NCI-H1694 treated with DMSO at 0.1 percent for 48 hours (cell line): ENCODE measurements at regions not wholly inside any gene's neighbourhood (a gene's known extent, or its start where the extent isn't known, plus 50 kb on each side); places are given as distances from the start of the nearest gene placed in this dataset.
"Not testable (repeated sequence)": the region's sequence is repeated elsewhere in the genome, so short reads cannot be mapped to it uniquely, and the experiment has no call there.

Experiments
- DNase-seq: peaks from one replicate; lab custom pipeline; 2025; lab: John Stamatoyannopoulos, UW

DNA sequence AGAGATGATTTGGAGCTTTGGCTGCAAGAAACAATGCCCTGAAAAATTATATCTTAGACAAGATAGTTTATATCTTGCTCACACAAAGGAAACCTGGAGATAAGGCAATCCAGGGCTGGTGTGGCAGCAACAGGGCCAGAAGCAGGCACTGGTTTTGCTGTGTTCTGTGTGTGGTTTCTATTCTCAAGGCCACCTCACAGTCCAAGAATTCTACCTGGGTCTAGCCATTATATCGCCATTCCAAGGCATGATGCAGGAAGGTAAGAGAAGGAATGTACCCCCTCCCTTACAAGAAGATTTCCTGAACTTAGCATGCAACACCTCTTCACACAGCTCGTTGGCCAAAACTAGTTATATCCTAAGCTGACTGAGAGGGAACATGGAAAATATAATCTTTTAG, 74.5 kb upstream of the MEGF10 start:
- DNase-seq, result no peak

DNA sequence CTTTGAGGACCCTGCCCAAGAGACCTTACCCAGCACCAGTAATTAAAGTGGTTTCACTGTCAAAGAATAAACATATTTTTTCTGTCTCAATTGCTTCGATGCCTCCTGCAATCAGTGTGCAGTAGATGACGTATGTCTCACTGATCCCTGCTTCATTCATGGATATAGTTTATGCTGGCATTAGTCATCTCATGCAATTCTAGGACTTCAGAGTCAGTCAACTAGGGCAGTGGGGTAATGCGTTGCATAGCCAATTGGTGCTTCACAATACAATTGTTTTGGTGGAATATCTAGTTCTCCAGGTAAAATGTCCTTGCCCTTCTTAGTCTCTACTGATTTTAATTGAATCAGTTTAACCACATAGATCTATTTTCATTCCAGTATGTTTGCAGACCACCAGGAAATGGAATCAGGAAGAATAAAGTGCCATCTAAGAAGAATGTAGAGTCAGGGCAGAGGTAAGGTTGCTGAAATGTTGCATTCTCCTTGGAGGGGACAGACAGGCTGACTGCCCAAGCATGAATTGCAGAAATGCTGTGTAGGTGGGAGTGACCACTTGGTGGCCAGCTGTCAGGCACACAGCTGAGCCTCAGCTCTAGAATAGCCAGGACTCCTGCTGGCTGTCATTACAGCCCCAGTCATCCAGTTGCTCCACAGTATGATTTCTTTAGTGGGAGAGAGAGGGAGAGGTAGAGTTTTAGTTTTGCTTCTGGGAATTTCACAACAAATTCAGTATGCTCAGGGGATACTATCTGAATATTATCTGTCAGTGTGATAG, 73.5 kb upstream of the MEGF10 start:
- DNase-seq, result no peak

GRCh38 chr5:127221936-127222335, 68.7 kb upstream of the MEGF10 start:
- DNase-seq, result not testable (repeated sequence)

GRCh38 chr5:127222571-127223156, 67.9 kb upstream of the MEGF10 start:
- not testable (repeated sequence) for DNase-seq

DNA sequence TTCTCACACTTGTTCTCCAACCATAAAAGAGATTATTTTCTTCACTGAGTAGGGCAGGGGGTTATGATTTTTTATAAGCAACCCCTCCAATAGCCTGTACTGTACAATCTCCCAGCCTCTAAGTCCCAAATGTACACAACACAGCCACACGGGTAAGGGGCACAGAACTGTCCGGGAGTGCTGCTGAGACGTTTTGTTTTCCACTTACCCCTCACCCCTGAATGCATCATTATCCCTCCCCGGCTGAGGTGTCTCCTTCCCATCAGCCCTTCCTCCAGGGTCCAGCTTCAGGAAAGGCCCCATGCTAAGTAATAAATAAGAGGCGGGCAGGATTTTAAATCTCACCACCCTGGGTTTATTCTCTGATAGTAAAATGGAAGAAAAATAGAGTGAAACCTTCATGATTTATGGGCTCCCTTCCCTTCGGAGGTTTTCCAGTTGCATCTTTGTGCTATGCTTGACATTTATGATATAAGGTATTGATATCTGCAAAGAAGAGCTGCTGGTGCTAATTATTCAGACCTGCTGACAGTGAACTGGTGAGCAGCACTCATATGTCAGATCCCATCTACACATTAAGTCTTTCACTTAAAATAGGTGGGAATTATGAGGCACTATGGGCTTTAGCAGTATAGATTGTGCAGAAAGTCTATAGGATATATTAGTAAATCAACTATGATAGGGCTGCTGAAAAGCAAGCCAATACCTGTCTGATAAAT, 67.2 kb upstream of the MEGF10 start:
- no peak for DNase-seq

- DNase-seq, result no peak
Observed at GRCh38 chr5:127227881-127228280, 62.7 kb upstream of the MEGF10 start.

DNA sequence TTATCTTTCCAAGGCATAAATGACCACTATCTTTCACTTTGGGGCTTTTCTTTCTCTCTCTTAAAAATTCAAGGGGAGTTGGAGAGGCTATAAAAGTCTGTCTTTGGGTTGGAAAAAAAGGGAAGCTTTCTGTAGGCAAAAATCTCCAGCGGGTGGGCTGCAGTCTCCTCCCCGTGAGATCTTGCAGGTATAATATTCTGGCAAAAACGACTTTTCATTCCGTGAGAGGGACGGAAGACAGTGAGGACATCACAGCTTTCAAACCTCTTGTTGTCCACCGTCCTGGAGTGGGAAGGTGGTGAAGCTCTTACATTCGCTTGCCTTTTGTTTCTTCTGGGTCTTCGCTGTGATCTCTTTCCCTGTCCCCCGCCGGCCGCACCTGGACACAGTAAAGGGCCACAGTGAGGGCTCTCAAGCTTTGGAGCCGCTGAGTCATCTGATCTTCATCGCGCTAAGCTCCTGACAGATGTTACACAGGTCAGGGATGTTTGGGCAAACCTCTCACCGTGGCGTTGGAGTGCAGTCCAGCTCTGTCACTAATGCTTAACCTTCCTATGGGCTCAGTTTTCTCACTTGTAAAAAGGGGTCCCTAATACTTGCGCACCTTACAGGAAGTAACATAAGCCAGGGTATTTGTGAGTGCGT, 61.9 kb upstream of the MEGF10 start:
- DNase-seq, result no peak

- no peak for DNase-seq
Observed at GRCh38 chr5:127229185-127229889, 61.3 kb upstream of the MEGF10 start.

DNA sequence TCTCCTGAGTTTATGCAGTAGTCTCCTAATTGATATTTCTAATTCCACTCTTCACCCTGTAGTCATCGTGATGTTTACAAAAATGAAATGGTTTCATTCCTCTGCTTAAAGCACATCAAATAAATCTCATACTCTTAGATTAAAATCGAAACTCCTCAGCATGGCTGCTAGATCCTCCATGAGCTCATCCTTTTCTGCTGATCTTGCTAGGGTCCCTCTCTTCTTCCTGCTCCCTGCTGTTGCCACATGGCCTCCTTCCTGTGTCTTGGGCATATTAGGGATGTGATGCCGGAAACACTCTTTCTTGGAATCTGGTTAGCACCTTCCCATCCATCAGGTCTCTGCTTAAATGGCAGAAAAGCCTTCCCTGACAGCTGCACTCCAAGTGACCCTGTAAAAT, 59.5 kb upstream of the MEGF10 start:
- DNase-seq, result no peak

DNA sequence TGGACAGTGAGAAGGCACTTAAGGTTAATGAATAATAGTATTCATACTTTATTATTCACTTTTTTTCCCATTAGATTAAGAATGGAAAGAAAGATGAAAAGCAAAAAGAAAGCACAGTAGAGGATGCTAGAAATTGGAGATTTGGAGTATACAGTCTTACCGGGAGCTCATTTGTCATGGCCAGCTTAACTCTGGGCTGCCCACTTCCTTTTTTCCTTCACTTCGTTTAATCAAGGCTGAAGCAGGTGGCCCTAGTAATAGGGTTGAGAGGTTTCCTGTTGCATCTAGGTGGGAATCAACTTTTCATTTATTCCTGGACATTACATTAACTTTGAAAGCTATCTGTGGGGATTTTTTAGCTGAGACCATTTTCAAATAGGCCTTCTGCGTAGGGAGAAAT, 57.0 kb upstream of the MEGF10 start:
- DNase-seq, result no peak

GRCh38 chr5:127235136-127235535, 55.5 kb upstream of the MEGF10 start:
- DNase-seq, result no peak

GRCh38 chr5:127236254-127236653, 54.3 kb upstream of the MEGF10 start:
- DNase-seq, result no peak
